Stromal cell of bone marrow (primary cell): ENCODE measurements at regions not wholly inside any gene's neighbourhood (a gene's known extent, or its start where the extent isn't known, plus 50 kb on each side); places are given as distances from the start of the nearest gene placed in this dataset.
A peak's percentile ranks its signal among the peaks of the same experiment; 100 is the strongest.

Source experiments
- DNase-seq: peaks from one replicate; pipeline ENCODE4 v3.0.0-alpha.2; 2012; ENCODE audit warnings: low read depth

DNA sequence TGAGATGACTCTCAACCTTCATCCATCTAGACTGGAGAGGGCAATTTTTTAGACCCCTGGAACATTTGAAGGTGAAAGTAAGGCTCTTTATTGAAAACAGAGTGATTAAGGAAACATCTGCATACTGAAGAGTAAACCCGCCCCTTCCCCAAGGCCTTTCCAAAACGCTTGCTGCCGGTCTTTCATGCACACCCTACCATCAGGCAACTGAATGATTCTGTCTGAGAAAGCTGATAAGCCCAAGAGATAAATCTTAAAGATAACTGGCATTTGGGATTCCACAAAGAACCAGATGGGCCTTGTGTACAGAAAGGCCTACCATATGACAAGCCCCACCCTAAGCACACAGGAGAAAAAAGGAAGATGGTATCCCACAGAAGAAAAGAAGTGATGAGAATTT is 54.4 kb upstream of the PIK3R1 start:
- no peak for DNase-seq

DNA sequence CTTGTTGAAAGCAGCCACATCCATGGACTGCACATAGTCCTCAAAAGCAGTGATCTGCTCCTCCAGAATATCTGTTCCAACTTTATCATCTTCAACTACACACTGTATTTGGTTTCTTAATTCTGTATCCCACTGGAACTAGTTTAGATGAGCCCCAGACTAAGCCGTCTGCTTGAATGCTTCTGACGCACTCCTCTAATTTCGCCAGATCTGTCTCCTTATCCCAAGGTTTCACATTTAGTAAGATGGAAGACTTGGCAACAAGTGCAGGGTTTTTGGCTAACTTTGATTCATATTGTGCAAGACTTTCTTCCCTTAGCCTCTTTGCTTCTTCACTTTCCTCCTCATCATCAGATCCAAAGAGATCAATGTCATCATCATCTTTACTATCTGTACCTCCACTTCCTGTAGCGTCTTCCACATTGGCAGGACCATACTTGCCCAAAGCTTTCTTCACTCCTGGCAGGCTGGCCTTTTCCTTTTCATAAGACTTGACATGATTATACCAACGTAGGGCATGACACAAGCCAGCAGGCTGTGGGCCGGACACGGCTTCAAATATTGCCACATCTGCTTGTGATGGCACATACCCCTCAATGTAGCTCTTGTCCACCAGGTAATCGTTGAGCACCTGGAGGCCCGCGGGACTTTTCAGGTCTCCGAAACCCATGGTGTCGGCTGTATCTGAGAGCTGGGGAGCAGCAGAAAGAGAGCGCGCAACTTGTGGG is 56.2 kb upstream of the PIK3R1 start:
- peak; percentile 25 for DNase-seq

DNA sequence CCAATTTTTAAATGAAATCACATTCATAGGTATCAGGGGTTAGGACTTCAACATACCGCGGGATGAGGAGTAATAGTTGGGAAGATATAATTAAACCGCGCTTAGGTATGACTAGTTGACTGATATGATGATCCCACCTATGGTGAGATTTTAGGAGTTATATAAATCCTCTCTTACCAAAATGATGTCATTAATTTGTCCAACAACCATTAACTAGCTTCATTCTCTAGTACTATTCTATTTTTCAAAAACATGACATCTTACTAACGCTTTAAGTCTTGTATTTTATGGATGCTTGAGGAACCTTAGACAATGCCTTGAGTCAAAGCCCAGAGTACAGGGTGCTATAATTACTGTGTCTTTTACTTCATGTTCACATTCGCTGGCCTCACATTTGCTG is 59.6 kb upstream of the PIK3R1 start:
- DNase-seq = no peak

DNA sequence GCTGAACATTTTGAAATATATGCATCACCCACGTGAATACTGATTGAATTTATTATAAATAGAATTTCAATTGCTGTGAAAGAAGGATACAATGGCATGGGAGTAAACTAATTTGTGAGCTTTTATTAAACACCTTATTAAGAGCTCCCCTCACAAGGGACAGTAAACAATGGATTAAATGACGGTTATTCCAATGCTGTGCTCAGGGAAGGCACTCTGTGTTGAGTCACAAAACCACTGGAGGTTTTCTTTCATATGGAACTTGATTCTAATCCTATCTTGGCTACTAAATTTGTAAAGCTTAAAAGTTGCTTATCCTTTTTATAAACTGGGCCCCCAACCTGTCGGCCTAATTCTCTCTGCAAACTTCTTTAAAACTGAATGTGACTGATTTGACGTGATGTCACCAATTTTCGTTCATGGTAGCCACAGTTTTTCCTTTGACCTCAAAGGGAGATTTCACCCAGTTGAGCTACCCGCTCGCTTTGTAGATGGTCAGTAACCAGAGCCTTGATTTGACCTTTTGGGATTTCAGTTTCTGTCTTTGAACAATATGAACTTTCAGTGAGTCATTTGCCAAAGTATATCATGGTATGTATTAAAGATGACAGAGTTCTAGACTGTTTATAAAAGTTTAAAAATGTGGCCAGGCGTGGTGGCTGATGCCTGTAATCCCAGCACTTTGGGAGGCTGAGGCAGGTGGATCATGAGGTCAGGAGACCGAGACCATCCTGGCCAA is 61.3 kb upstream of the PIK3R1 start:
- DNase-seq = no peak

GRCh38 chr5:68151812-68152211 is 63.7 kb upstream of the PIK3R1 start:
- no peak for DNase-seq

DNA sequence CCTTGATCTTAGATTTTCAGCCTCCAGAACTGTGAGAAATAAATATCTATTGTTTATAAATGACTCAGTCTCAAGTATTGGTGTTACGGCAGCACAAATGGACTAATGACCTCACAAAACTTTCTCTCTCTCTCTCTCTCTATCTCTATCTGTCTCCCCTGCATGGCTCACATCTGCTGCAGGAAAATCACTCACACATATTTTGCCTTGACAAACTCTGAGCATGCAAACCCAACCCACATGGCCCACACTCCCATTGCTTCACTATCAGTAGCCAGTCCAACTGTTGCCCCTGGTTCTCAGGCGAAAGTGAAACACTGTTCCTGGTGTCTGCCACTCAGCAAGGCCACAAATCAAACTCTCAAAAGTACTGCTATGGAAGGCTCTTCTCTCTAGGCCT is 66.4 kb upstream of the PIK3R1 start:
- no peak for DNase-seq

GRCh38 chr5:68148096-68148495 is 67.5 kb upstream of the PIK3R1 start:
- DNase-seq = no peak

DNA sequence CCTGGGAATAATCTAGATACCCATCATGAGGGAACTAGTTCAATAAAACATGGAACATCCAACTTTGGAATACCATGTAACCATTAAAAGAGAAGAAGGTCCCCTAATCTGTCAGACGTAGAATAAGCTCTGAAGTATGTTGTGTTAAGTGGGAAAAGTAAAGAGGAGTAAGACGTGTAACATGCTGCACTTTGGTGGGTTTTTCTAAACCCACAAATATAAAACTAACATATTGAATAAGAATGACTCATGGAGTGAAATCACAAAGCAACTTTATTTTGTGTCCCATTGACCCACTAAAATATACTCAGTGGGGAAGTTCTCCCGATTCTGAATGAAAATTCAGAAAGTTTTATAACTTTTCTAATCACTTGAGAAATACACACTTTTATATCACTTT is 67.9 kb upstream of the PIK3R1 start:
- DNase-seq = no peak

DNA sequence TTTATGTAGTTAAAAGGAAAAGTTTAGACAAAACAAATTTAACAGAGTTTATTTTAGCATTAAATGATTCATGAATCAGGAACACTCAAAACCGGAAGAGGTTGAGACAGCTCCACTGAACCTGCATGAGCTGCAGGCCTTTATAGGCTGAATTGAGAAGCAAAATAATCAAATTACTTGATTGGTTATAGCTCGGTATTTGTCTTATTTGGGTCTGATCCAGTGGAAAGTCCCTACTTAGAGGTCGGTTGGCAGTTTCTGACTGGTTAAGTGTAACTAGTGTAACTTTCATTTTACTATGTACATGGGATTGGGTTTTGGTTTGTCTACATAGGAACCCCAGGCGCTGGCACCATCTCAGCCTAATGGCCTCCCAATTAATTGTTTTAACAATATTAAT is 74.1 kb upstream of the PIK3R1 start:
- peak; percentile 25 for DNase-seq

GRCh38 chr5:68140763-68141162 is 74.8 kb upstream of the PIK3R1 start:
- no peak for DNase-seq

- no peak for DNase-seq
Observed at GRCh38 chr5:68139611-68140441, 75.7 kb upstream of the PIK3R1 start.

- peak; percentile 38 for DNase-seq
Observed at GRCh38 chr5:68137511-68138140, 77.9 kb upstream of the PIK3R1 start.

GRCh38 chr5:68134669-68135313 is 80.8 kb upstream of the PIK3R1 start:
- DNase-seq = no peak

- no peak for DNase-seq
Observed at GRCh38 chr5:68134033-68134668, 81.4 kb upstream of the PIK3R1 start.

DNA sequence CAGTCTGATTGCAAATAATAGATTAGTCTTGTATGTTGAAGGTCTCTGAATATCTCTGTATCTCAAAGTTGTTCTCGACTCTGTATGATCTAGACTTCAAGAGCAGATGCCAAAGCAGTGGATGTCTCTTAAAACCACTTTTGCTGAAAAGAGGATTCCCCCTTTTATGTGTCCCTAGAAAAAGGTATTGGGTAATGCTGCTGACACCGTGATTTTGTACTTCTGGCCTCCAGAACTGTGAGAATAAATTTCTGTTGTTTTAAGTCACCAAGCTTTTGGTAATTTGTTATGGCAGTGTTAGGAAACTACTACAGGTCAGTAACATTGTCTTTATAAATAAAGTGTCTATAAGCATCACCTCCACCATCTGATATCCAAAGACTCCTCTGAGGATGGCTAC is 85.3 kb upstream of the PIK3R1 start:
- DNase-seq = no peak

DNA sequence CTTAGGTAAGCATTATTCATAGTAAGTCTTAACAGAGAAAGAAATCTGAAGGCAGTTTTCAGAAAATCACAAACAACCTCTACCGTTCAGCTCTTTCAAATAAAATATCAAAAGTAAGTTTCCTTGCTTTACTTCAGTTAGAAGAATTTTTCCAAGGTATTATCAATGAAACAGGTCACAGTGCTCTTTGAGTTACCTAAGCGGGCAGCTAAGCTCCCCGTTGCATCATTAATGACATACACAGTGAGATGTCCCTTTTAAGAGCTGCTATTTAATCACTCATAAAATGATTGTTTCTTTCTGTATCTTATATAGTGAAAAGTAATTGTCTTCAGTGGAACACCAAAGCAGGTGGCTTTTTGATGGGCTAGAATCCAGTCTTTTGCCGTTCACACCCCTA is 86.2 kb upstream of the PIK3R1 start:
- no peak for DNase-seq

GRCh38 chr5:68126886-68127285 is 88.7 kb upstream of the PIK3R1 start:
- DNase-seq = no peak

GRCh38 chr5:68122439-68123328 is 92.9 kb upstream of the PIK3R1 start:
- DNase-seq = no peak

DNA sequence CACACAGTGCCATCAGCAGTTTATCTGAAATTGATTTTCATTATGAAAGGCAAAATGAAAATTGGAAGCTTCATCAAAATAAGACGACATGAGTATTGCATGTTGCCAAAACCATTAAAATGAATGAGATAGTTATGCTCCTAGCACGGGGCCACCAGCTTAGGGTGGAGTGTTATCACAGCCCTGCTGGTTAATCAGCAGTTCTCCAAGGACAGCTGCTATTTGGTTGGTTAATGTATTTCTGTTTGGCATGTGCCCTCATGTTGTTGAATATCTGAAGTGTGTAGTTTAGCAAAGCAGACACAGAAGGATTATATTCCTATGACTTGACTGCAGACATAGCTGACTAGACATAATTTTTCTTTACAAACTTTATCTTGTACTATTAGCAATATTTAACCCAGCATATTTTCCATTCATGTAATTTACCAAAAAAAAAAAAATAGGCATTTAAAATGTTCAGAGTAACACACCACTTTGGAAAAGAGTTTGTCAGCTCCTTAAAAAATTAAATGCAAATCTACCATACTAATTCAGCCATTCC is 98.6 kb upstream of the PIK3R1 start:
- DNase-seq = no peak

DNA sequence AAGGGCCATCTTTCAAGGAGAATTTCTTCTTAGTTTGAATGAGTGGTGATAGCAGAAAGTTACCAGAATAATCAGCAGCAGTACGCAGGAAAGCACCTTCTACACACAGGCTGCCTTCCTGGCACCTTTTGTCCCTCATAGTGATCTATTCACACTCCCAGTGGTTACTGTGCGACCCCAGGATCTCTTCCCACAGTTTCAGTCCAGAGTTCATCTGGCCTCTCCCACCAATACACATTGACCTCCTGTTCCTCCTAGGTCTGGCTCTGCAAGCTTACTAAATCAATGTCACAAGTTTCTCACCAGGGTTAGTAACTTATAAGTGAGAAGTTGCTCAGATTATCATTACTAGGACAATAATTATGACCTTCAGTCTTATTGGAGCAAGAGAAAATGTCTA is 99.1 kb upstream of the PIK3R1 start:
- no peak for DNase-seq
